HG03342 (cell line): ENCODE measurements at regions not wholly inside any gene's neighbourhood (a gene's known extent, or its start where the extent isn't known, plus 50 kb on each side); places are given as distances from the start of the nearest gene placed in this dataset.
A peak's percentile ranks its signal among the peaks of the same experiment; 100 is the strongest.

Experiments used
- ATAC-seq: cut with Tn5 transposase; IDR thresholded peaks from one replicate; pipeline ENCODE4 v1.9.1; 2021; ENCODE audit warnings: mild to moderate bottlenecking, moderate library complexity; ENCODE audit not compliant: unreplicated experiment

DNA sequence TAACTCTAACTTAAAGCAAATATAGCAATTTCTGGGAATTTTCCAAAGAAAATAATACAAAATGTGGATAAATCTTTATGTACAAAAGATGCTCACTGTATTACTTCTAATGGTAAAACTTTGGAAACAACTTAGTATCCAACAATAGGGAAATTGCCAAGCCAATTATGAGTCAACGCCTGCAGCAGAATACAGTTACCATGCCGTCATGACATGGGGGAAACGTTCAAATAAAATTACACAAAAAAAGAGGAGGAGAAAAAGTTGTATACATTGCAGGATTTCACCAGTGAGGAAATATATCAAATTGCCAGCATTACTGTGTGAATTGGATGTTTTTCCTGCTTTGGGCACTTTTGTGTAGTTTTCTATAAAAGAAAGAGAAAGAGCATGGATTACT lies 469.6 kb downstream of the SOX9 start:
- no peak for ATAC-seq

DNA sequence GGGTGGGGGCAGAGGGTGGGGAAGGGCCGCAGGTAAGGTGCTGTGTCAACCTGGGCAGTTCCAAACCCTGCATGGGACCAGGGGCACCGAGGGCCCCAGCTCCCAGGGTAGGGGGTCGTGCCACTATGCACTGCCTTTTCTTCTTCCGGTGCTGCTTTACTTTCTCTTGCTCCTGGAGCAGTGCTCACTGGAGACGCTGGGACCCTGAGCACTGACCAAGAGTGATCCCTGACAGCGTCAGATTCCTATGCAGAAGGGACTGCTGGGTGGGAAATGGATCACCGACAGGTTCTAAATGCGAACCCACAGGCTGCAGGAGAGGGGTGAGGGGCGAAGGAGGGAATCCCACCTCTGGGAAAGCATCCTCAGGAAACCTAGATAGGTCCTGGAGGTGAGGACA lies 470.1 kb downstream of the SOX9 start:
- ATAC-seq: no peak

DNA sequence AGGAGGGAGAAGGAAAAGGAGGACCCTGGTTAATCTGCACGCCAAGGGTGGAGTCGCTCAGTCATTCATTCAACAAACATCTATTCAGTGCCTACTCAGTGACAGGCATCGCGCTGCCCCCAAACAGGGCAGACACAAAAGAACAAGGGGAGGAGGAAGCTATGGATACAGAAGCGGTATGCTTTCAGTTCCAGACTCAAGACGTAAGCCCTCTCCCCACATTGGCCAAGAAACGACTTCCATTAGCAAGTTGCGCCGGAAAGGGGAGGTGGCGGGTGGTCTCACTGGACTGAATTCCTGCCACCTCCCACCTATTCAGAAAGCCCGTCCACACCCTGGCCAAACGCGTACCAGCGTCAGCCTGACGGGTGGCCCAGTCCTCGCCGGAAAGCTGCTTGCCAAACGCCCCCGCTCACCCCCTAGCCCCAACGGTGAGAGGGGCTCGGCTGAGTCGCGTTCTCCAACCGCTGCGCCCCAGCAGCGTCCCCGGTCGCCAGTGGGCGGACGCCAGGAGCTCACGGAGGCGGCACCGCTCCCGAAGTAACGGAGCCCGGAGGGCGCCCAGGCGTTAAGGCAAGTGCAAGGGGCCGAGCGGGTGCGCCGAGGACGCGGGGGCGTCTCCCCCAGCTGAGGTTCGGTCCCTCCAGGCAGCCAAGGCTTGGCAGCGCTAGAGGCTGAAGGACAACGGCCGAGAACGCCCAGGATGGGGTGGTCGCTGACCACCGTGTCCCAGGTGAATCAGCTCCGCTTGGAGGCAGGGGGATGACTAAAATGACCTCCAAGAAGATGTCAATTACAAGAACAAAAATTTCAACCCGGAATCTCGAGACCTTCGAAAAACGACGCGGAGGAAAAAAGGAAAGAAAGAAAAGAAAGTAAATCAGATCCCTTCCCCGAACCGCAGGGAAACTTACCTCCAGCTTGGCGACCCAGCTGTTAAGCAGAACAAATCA lies 470.7 kb downstream of the SOX9 start:
- no peak for ATAC-seq

DNA sequence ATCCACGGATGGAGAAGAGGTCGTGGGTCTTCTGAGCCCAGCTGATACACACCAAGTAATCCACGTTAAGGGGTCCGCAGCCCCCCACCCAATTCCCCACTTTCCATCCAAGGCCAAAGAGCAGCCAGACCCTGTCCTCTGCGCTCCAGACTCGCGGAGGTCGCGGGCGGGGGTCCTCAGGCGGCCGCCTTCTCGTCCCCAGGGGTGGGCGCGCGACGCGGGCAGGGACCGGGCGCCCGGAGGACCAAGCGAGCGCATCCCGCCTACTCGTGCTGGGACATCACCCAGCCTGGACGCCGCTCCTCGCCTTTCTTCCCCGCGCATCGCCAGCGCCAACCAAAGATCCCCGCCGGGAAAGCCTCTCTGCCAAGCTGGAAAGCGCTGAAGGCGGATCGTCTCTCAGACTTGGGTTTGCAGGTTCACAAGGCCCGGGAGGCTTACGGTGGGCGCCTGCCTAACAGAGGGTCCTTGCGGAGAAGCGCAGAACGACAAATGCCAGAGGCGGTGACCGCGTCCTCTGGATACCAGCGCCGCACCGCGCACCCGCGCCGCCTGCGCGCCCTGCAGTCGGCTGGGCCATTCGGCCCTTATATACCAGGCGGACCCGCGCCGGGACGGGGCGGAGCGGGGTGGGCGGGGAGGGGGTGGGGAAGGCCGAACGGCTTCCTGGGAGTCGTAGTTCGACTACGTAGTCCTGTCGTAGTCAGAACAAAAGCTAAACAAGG lies 471.6 kb downstream of the SOX9 start:
- peak; percentile 57 for ATAC-seq

DNA sequence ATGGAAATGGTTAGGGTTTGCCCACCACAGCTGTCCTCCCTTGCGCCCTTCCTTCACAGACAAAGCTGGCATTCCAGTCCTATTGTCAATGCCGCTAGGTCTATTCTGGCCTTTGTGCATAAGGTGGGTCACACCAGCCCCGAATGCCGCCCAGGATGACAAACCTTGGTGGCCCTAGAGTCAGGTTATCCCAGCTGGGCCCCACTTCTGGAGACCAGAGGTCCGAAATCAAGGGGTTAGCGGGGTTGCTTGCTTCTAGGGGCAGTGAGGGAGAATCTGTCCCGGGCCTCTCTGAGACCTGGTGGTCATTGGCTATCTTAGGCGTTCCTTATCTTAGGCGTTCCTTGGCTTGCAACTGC lies 472.1 kb downstream of the SOX9 start:
- no peak for ATAC-seq

DNA sequence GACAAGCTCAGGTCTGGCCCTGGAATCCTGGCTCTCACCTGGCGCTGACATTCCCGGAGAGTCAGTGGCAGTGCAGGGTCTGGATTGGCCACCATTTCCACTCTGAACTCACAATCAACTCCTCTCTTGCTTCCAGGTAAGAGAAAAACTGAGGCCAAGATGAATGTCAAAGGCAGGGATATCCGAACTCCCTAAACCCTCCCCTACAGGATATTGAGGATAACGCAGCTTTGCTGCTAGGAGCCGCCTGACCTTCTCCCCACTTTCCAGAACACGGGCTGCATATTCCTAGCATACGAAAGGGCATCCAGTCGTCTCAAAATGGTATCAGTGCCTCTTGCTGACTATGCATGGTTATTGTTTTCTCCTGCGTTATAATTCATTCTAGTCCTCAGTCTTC lies 473.4 kb downstream of the SOX9 start:
- ATAC-seq: no peak
